Glutamatergic neuron (in vitro differentiated cells): ENCODE measurements at regions not wholly inside any gene's neighbourhood (a gene's known extent, or its start where the extent isn't known, plus 50 kb on each side); places are given as distances from the start of the nearest gene placed in this dataset.

Experiments used
- DNase-seq: peaks from one replicate; pipeline ENCODE4 v3.0.0; 2022
- H3K27ac Mint-ChIP-seq: one replicate; pipeline ENCODE4 v1.8.0; 2020; ENCODE audit warnings: mild to moderate bottlenecking, mixed read lengths, inconsistent platforms; ENCODE audit not compliant: unreplicated experiment
- H3K27me3 Mint-ChIP-seq: one replicate; pipeline ENCODE4 v1.8.0; 2020; ENCODE audit warnings: mild to moderate bottlenecking, moderate library complexity, mixed read lengths, inconsistent platforms; ENCODE audit not compliant: unreplicated experiment
- H3K36me3 Mint-ChIP-seq: one replicate; pipeline ENCODE4 v1.8.0; 2020; ENCODE audit warnings: mild to moderate bottlenecking, mixed read lengths, inconsistent platforms; ENCODE audit not compliant: unreplicated experiment
- H3K4me1 Mint-ChIP-seq: one replicate; pipeline ENCODE4 v1.8.0; 2020; ENCODE audit warnings: mild to moderate bottlenecking, low read depth, mixed read lengths, inconsistent platforms; ENCODE audit not compliant: unreplicated experiment
- H3K4me3 Mint-ChIP-seq: one replicate; pipeline ENCODE4 v1.8.0; 2020; ENCODE audit warnings: mild to moderate bottlenecking, mixed read lengths, inconsistent platforms; ENCODE audit not compliant: unreplicated experiment
- H3K9me3 Mint-ChIP-seq: one replicate; pipeline ENCODE4 v1.8.0; 2020; ENCODE audit warnings: mild to moderate bottlenecking, moderate library complexity, mixed read lengths, inconsistent platforms; ENCODE audit not compliant: unreplicated experiment
- CTCF ChIP-seq: fragments of 200-600 bp; sonication (generic); IDR thresholded peaks from one replicate; pipeline ENCODE4 v1.5.0; 2021; ENCODE audit not compliant: partially characterized antibody, unreplicated experiment

DNA sequence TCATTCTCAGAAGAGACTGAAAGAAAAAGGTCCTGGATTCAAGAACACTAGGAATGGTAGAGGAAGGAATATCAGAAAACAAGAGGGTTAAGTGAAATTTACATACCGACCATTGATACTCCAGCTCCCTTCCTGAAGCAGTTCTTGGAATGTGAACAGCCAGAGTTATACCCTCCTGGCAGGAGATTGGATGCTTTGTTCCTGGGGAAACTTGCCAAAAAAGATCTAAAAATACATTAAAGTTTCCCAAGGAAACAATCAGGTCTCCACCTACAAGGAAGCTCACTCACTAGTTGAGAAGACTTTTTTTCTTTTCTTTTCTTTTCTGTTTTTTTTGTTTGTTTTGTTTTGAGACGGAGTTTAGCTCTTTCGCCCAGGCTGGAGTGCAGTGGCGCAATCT is 91.1 kb downstream of the HLX start:
- TF ChIP-seq CTCF, result no peak
- Mint-ChIP-seq H3K27ac (no peak overlapping the region), H3K9me3 (no peaks in the 10 kb centered on the region), H3K27me3 (no peaks in the 10 kb centered on the region), H3K36me3 (no peaks in the 10 kb centered on the region), H3K4me3 (no peak overlapping the region), H3K4me1 (no peaks in the 10 kb centered on the region)
- no peak for DNase-seq

- DNase-seq, result no peak
- no peak for TF ChIP-seq CTCF
- no peaks in the 10 kb centered on the region for H3K4me1 Mint-ChIP-seq
- H3K9me3 Mint-ChIP-seq, result no peaks in the 10 kb centered on the region
- H3K27me3 Mint-ChIP-seq, result no peaks in the 10 kb centered on the region
- H3K27ac Mint-ChIP-seq, result no peak overlapping the region
- no peak overlapping the region for H3K4me3 Mint-ChIP-seq
- H3K36me3 Mint-ChIP-seq, result no peaks in the 10 kb centered on the region
Observed at GRCh38 chr1:220971221-220971620, 92.0 kb downstream of the HLX start.

DNA sequence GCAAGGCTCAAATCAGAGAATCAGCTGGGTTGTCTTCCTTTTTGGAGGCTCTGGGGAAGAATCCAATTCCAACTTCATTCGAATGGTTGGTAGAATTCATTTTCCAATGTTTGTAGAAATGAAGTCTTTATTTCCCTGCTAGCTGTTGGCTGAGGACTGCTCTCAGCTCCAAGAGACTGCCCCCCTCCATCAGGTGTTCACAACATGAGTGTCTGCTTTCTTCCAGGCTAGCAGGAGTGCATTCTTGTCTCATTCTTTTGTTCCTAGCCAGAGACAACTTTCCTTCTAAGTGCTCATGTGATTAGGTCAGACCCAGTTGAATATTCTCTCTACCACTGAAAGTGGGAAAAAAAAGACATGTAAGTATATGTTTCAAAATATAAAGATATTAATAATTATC is 95.2 kb downstream of the HLX start:
- Mint-ChIP-seq H3K27me3 (no peaks in the 10 kb centered on the region), H3K9me3 (no peaks in the 10 kb centered on the region), H3K4me3 (no peak overlapping the region), H3K36me3 (no peaks in the 10 kb centered on the region), H3K27ac (no peak overlapping the region), H3K4me1 (no peaks in the 10 kb centered on the region)
- no peak for DNase-seq
- TF ChIP-seq CTCF, result no peak

DNA sequence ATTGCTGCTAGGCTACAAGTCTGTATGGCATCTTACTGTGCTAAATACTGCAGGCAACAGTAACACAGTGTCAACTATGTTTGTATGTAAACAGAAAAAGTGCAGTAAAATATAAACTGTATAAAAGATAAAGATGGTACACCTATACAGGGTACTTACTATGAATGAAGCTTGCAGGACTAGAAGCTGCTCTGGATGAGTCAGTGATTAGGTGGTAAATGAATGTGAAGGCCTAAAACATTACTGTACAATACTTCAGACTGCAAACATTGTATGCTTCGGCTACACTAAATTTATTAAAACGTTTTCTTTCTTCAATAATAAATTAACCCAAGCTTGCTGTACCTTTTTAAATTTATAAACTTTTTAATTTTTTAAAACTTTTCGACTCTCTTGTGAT is 97.1 kb downstream of the HLX start:
- H3K36me3 Mint-ChIP-seq, result no peaks in the 10 kb centered on the region
- no peak for DNase-seq
- no peak overlapping the region for H3K27ac Mint-ChIP-seq
- no peaks in the 10 kb centered on the region for H3K4me1 Mint-ChIP-seq
- H3K4me3 Mint-ChIP-seq, result no peak overlapping the region
- TF ChIP-seq CTCF, result no peak
- no peaks in the 10 kb centered on the region for H3K9me3 Mint-ChIP-seq
- no peaks in the 10 kb centered on the region for H3K27me3 Mint-ChIP-seq

DNA sequence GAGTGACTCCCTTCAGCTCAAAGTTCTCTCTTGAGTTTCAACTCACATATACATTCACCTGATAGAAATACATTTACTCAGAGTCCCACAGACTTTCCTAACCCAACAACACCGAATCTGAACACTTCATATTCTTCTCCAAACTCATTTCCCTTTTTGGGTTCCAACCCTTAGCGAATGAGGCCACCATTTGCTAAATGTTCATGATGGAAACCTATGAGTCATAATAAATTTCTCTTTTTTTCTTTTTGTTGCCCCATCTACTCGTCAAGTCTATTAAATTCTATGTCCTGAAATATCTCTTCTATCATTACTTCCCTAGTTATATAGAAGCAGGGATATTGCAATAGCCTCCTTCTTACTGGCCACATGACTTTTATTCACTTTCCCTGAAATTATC is 100.1 kb downstream of the HLX start:
- no peaks in the 10 kb centered on the region for H3K9me3 Mint-ChIP-seq
- DNase-seq, result no peak
- no peaks in the 10 kb centered on the region for H3K36me3 Mint-ChIP-seq
- H3K27me3 Mint-ChIP-seq, result no peaks in the 10 kb centered on the region
- no peaks in the 10 kb centered on the region for H3K4me1 Mint-ChIP-seq
- TF ChIP-seq CTCF, result no peak
- H3K4me3 Mint-ChIP-seq, result no peak overlapping the region
- H3K27ac Mint-ChIP-seq, result no peak overlapping the region
